A673 (cell line): ENCODE measurements at regions not wholly inside any gene's neighbourhood (a gene's known extent, or its start where the extent isn't known, plus 50 kb on each side); places are given as distances from the start of the nearest gene placed in this dataset.

Experiments used
- EZH2 ChIP-seq: fragments of 200-600 bp; sonication (generic); IDR thresholded peaks from 2 replicates; pipeline ENCODE4 v1.6.1; 2017; ENCODE audit warnings: borderline replicate concordance, low read depth, mild to moderate bottlenecking, mixed read lengths, antibody characterized with exemption, low read length; ENCODE audit not compliant: poor library complexity, severe bottlenecking
- TF ChIP-seq, protein P1 (sequence below): fragments of 300-800, 200-600 bp; sonication (generic); conservative IDR thresholded peaks from 2 replicates; pipeline ENCODE4 v1.5.1; 2017; ENCODE audit warnings: low read depth, mild to moderate bottlenecking, antibody characterized with exemption, low read length, moderate library complexity, mixed read lengths

DNA sequence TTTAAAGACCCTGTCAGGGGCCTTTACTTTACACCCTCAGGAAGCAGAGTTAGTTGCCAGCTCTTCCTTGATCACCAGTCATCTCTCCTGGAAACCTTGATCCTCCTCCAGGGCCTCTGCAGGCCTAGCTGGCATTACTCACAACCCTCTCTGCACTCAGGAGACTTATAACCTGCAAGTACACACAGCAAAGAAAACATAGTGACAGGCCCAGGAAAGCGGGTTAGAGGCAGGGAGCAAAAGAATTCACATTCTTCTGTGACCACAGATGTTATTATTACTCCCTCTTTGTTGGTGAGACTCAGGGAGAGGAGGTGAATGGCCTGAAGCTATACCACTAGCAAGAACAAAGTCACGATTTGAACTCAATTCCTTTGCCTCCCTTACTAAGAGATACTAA lies 87.4 kb downstream of the OR11H12 start:
- TF ChIP-seq, protein P1, sequence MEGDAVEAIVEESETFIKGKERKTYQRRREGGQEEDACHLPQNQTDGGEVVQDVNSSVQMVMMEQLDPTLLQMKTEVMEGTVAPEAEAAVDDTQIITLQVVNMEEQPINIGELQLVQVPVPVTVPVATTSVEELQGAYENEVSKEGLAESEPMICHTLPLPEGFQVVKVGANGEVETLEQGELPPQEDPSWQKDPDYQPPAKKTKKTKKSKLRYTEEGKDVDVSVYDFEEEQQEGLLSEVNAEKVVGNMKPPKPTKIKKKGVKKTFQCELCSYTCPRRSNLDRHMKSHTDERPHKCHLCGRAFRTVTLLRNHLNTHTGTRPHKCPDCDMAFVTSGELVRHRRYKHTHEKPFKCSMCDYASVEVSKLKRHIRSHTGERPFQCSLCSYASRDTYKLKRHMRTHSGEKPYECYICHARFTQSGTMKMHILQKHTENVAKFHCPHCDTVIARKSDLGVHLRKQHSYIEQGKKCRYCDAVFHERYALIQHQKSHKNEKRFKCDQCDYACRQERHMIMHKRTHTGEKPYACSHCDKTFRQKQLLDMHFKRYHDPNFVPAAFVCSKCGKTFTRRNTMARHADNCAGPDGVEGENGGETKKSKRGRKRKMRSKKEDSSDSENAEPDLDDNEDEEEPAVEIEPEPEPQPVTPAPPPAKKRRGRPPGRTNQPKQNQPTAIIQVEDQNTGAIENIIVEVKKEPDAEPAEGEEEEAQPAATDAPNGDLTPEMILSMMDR: no peak
- TF ChIP-seq EZH2: no peak
